DOHH2 (cell line): ENCODE measurements at regions not wholly inside any gene's neighbourhood (a gene's known extent, or its start where the extent isn't known, plus 50 kb on each side); places are given as distances from the start of the nearest gene placed in this dataset.

ENCODE experiments used
- CTCF ChIP-seq: fragments of 200-600 bp; sonication (generic); IDR thresholded peaks from one replicate; pipeline ENCODE4 v1.5.1; 2014; ENCODE audit warnings: antibody characterized with exemption, mild to moderate bottlenecking, low read depth, low read length; ENCODE audit not compliant: poor library complexity, severe bottlenecking
- EZH2phosphoT487 ChIP-seq: fragments of 200-600 bp; sonication (generic); IDR thresholded peaks from 2 replicates; pipeline ENCODE4 v1.6.1; 2017; ENCODE audit warnings: borderline replicate concordance, mild to moderate bottlenecking, antibody characterized with exemption, low read length, moderate library complexity, mixed read lengths

GRCh38 chr5:93658044-93658443 lies 75.0 kb downstream of the NR2F1 start:
- no peak for TF ChIP-seq CTCF
- TF ChIP-seq EZH2phosphoT487 = no peak
